NCI-H2107 (cell line): ENCODE measurements at regions not wholly inside any gene's neighbourhood (a gene's known extent, or its start where the extent isn't known, plus 50 kb on each side); places are given as distances from the start of the nearest gene placed in this dataset.

ENCODE experiments used
- DNase-seq: peaks from one replicate; lab custom pipeline; 2025; lab: John Stamatoyannopoulos, UW

DNA sequence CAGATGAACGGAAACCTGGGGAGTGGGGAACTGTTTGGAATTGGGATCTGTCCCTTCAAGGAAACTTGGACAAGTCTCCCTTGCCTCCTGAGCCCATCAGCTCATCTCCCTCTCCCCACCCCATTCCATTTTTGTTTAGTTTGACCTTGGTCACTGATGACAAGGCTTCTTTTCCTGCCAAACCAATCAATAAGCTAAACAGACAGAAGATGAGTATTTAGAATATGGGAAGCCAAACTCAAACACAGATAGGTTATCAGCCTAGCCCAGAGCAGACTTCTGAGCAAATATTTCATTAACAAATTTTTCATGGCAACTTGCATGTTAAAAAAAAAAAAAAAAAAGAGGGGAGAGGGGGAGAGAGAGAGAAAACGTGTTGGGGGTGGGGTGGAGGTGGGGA is 337.2 kb upstream of the PROX1 start:
- no peak for DNase-seq

DNA sequence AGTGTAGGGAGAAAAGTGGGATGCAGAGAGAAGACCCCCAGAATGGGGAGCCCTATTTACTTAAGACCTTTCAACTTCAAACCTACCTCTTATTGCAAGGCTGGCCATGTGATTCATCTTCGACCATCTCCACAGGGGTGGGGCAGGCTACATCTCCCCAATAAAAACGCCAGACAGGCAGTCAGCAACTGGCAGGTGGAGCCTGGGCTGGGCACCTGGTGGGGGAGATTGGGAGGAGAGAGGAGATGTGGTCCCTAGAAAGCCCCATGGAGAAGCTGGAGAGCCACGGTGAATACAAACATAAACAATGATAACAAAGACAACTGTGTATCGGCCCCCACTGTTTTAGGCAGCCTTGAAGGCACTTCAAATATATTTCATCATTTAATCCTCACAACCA is 336.7 kb upstream of the PROX1 start:
- DNase-seq, result no peak

DNA sequence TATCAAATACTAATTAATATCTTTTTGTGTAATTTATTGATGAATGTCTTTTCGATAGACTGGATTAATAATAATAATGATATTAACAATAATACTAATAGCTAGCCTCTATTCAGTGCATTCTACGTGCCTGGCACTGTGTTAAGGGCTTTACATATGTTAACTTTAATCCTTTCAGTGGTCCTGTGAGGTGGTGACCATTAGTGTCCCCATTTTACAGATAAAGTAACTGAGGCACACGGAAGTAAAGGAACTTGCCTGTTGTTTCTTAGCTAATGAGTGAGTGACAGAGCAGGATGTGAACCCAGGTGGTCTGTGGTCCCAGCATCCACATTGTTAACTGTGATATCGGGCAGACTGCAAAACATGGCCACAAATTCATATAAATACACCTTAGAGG is 335.7 kb upstream of the PROX1 start:
- no peak for DNase-seq

DNA sequence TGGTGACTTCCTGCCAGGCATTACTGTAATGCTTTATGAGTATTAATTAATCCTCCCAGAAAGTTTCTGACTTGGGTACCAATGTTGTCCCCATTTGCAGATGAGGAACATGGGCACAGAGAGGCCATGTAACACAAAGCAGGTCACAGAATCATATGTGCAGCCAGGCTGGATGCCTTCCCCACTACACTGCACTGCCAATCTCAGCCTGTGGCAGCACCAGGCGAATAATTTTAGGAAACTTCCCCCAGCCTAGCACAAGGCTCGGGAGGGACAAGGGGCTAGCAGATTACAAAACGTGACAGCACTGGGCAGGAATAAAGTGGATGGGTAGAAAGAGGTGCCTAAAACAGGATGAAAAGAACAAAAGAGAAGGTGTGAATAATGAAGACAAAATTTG is 331.7 kb upstream of the PROX1 start:
- no peak for DNase-seq

DNA sequence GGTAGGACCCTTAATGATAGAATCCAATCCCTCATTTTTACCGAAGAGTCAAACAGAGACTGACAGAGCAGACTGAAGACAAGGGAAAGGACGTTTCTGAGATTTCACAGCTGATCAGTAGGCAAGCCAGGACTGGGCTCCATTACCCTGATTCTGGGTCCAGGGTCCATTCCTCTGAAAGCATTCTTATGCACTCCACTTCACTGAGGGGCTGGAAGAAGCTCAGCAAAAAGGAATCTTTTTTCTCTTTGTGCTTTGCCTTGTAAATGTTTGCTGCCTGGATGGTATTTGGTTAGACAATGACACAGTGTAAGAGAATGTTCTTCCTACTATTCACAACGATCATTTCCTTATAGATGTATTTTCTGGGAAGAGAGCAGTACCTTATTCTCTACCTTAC is 331.3 kb upstream of the PROX1 start:
- DNase-seq, result no peak

DNA sequence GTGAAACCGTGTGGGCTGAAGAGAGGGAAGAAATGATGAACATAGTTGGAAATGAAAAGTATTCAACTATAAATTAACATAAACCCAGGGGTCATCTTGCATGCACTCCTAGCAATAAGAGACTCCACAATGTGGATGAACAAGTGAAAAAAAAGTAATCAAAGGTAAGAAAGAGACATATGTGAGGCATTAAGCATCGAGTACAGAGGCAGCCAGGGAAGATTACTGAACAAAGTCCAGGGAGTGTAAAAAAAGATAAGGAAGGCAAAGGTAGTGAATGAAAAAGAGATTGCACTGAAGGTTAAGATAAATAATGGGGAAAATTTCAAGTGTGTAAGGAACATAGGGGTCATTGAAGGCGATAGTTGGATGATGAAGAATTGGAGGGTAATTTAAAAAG is 330.8 kb upstream of the PROX1 start:
- no peak for DNase-seq

DNA sequence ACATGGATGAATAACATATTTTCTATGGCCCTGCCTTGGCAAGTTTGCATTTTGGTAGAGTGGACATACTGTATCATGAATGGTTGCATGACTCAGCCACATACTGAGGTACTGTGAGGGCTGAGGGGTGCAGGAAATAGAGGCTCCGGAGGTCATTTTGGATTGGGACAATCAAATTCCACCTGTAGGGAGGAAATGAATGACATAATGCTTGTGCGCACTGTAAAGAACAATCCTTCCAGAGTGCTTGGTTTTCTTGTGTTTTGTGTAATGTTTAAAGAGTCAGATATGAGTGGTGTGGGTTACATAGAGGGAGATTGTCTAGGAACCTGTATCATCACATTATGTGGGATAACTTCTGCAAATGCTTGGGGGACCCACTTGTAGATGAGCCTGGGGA is 329.9 kb upstream of the PROX1 start:
- DNase-seq, result no peak

DNA sequence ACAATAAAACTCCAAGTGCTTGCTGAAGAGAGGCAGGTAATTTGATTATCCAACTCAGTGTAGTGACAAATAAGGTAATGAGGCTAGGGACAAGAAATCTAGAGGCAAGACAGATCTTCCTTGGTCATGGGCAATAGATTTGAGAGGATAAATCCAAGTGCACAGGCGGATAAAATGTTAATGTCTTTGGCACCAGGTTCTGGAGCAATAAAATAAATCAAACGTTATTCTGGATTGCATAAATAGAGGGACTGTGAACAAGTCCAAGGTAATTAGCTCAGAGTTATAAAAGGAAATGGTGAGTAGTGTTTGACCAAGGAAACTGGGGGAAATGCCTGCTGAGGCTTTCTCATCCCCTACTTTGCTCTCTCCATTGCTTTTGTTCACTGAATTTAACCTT is 329.3 kb upstream of the PROX1 start:
- DNase-seq, result no peak

DNA sequence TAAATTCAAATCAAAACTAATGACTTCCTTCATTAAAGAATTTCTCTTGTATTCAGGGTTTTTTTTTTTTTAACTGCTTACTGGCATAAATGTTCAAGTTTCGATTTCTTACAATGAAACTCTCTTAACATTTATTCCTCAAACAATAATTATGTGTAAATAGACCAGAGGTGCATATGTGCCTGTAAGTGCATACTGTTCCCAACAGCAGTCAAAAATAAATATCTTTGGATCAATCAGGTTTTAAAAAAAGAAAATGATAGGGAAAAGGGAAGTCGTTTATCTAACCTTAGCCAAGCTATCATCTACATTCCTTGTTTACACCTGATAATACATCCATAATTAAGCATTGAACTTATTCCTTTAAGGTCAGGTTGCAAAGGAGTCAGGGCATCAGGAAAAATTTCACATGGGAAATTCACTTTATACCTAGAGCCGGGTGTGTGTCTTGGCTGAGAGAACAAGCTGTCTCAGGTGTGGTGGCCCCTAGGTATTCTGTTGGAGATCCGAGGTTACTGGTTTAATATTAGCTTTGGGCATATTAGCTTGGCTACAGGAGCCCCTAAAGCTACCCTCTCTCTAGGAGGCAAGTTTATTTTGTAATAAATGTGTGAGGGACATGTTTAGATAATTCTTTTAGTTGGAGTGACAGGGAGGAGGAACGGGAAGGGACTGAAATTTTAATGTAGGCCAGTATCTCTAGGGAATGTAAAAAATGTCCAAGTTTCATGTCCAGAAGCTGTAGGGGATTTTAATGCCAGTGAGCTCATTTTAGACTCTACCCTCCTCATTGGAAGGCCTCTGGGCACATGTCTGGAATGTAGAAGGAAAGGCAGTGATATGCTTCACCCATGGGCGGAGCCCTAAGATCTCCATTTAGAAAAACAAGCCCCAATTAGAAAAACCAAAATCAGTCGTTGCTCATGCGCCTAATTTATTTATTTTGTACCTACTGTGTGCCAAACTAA is 327.9 kb upstream of the PROX1 start:
- DNase-seq, result no peak

DNA sequence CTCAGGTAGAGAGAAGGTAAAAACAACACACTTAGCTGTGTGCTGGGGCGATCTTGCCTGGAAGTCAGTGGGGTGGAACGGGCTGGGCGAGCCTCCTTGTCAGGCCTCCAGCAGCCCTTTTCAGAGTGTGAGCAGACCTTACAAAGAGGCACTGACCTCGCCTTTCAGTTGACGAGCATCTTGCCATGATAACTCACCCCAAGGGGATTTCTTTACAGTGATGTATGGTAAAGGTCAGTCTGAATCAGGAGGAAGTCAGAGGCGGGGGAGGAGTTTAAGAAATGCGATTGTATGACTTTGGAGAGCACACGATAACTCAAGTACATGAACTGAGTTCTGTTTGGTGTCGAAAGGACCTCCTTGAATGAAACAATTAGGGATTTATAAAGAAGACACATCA is 326.5 kb upstream of the PROX1 start:
- DNase-seq, result no peak

DNA sequence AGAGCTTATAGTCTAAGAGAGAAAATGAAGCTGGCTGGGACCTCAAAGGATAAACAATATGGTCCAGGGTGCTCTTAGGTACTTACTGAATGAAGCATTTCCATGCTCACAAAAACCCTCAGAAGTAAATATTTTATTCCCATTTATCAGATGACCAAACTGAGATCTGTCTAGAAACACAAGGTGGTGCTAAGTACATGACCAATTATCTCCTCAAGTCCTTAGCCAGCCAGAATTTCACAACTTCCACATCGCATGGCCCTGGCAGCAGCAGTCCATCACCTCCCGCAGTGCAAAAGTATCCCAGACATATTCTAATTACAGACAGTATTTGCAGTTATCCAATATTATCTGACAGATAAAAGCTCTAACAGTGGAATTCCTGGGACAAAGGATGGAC is 321.7 kb upstream of the PROX1 start:
- DNase-seq, result no peak

DNA sequence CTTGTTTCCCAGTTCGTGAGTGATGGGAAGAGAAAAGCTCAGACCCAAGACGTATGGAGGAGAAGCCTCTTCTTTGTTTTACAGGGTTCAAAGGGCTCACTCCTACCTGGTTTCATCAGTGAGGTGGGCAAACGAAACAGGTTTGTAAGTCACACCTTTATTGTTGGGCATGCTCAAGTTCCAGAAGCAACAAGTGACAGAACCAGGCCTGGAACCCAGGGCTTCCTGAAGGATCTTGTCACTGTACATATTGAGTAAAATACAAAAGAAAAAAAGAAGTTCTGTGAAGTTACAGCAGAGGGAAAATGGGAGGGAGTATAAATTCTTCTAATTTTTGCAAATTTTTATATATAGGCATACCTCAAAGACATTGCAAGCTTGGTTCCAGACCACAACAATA is 320.9 kb upstream of the PROX1 start:
- no peak for DNase-seq

DNA sequence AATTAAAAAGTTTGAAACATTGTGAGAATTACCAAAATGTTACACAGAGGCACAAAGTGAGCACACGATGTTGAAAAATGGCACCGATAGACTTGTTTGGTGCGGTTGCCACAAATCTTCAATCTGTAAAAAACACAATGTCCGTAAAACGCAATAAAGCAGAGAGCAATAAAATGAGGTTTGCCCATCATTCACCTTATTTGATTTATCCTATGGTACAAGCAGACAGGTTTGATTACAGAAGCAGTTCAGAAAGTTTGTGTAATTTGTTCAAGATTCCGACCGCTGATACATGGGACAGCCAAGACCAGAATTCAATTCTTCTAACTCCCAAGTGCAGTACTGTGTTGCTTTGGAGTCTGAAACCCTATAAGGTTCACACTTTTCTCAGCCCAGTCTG is 318.3 kb upstream of the PROX1 start:
- DNase-seq, result no peak

DNA sequence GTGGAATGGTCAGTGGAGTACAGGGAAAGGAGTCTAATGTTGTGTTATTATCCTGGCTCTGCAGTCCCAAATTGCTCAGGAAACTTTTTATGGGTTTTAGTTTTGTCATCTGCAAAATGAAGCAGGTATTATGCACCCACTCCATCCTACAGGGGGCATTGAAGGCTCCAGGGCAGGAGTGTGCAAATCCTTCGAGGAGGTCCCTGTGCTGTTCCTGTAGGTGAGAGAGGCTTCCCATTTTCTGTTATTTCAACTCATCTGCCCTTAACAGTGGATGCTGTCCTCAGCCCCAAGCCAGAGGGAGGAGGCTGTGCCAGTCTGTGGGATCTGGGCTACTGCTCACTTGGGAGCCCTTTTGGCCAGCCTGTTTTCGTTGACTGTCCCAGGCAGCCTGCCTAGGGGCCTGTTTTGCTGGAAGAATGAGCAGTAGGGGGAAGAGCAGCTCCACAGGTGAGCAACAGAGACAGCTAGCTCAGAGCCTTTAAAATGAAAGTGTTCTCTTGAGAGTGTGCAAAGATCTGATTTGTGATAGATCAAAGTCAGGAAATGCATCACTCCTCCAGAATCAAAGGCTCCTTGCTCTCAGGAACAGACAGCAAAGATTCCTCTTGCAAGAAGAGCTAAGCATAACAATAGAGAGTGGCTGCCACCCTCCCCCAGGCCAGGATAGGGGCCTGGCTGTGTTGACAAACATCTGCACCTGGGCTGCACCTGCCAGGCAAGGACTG is 317.6 kb upstream of the PROX1 start:
- DNase-seq, result peak; percentile 87

DNA sequence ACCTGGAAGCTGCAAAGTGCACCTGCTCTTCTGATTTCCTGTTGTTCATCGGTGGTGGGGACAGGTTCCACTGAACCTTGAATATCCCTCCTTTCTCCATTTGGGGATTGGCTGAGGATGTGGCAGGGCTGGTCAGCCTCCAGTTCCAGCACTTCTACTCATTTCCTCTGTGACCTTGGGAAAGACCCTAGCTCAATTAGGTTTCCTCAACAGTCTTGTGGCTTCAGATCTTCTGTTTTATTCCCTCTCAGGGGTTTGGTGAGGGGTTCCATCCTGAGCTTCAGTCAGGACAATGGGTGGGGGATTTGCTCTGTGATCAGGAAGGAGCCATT is 317.1 kb upstream of the PROX1 start:
- no peak for DNase-seq

DNA sequence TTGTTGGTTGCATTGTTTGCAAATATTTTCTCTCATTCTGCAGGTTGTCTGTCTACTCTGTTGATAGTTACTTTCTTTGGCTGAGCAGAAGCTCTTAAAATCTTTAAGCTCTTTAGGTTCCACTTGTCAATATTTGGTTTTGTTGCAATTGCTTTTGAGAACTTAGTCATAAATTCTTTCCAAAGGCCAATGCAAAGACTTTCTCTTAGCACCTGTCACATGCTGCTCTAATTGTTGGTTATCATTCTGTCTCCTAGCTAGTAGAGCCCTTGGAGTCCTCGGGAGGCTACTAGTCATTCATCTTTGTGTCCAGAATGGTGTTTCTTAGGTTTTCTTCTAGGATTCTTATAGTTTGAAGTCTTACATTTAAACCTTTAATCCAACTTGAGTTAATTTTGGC is 312.7 kb upstream of the PROX1 start:
- DNase-seq, result no peak

DNA sequence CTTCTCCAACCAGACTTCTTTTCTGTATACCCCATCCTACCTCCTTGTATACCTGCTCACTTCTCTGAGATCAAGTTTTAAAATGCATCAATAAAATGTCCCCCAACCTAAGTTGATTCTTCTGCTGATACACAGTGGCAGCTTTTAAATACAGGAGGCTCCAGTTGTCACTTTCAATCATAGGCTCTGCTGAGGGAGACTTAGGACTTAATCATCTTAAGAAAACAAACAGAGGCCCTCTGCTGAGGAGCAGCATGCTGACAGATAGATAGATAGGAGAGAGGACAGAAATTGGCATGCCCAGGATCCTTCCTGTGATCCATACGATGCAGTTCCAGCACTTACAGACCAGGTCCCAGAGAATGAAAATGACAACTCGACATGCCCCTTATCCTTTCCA is 311.0 kb upstream of the PROX1 start:
- no peak for DNase-seq

DNA sequence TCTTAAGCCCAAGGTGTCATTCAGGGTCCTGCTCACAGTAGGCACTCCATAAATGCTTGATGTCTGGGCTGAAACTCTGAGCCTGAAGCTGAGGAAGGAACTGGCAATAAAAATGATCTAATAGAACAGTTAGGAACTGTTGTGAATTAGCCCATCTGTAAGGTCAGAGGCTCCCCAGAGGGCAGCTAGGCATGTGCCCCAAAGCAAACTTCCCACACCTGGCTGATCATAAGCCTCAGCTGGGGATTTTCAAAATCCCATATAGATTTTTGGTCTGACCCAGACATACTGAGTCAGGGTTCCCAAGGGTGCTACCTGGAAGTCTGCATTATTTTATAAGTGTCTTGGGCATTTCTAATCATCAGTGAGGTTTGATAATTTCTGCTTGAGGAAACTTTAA is 309.4 kb upstream of the PROX1 start:
- DNase-seq, result no peak

DNA sequence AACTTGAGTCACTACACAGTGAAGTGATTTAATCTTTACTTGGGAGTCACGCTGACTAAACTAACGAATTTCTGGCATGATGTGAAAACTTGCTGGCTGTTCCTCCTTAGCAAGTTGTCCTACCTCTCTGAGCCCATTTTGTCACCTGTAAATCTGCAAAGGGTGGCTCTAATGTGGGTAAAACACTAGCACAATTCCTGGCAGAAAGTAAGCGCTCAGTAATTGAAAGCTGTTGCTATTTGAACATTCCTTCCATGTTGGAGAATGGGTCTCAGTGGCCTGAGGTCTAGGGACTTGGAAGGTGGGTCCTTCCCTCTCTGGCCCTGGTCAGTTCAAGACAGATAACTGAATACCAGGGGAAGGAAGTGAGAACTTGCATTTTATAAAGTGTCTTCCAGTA is 309.0 kb upstream of the PROX1 start:
- no peak for DNase-seq

DNA sequence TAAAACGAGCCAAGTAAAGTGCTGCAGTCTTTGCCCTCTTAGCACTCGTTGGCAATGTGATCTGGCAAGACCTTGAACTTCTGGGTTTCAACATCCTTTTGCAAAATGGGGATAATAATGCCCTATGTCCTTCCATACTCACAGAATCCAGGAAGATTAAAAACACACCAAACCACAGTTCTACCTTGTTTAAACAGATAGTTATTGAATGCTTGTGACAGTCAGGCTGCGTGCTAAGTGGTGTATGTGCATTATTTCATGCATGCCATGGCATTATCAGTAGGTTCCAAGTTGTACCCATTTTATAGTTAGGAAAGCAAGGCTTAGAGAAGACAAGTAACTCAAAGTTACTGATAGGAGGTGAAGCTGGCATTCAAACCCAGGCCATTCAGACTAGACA is 308.6 kb upstream of the PROX1 start:
- no peak for DNase-seq

DNA sequence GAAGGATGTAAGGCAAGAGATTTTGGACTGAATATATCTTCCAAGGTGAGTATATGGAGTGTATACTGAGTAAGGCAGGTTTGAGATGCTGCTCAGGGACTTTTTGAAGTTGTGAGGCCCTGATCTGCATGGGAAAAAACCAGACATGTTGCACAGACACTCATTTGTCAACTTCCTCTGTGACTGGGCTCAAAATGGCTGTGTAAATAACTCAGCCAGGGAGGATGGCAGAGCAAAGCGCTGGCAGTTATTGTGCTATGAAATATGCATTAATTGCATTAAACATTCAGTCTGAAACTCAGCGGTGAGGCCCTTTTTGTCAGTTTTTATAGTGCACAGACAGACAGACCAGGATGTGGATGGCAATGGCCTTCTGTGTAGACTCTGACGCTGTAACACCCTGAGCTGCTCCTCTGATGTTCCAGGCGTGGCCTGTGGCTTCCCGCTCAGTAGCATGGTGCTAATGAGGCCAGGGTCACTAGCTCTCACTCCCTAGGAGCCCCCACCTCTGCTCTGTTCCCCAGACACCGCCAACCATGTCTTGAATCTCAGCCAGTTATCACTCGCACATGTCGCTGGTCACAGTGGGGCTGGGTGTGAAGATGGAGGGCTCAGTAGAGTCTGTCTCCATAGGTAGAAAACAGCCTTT is 307.0 kb upstream of the PROX1 start:
- no peak for DNase-seq

DNA sequence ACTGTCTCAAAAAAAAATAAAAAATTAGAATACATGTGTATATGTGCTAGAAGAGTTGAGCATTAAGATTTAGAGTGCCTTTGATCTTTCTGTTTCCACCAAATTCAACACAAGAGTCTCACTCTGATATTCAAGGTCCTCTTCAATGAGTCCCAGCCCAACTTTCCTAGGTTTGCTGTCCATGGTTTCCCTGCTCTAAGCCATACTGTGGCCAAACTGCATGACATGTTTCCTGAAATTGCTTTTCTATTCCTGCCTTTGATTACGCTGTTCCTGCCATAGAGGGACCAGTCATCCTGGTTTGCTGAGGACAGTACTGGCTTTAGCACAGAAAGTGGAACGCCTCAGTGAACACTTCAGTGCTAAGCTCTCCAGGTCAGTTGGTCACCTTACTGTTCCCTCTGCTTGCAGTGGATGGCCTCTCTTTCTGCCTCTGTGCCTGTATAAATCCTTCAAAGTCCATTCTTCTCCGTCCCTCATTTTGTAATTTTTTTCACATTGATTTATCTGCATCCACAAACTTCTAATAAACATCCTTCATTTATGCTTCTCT is 305.9 kb upstream of the PROX1 start:
- DNase-seq, result no peak

DNA sequence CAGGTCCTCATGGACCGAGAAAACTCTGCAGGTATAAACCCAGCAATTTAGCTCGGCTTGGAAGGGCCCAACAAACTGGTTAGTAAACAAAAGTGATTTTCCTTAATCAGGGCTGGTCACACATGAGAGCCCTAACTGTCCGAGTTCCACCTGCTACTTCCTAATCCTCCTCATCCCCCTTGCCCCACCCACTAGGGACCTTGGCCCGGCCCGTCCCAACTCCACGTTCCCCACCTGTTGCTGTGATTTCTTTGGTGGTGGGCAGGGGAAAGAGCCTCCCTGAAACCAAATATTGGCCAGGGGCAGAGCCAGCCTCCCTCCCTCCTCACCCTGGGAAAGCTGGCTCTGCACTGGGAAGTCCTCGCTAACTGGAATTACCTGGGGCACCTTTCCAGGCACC is 304.2 kb upstream of the PROX1 start:
- no peak for DNase-seq
